CD14-positive monocyte (primary cell): ENCODE measurements at regions not wholly inside any gene's neighbourhood (a gene's known extent, or its start where the extent isn't known, plus 50 kb on each side); places are given as distances from the start of the nearest gene placed in this dataset.

Experiments used
- DNase-seq, 3 donors: peaks; one replicate each; pipeline ENCODE4 v3.0.0-alpha.2; 2011 to 2022
- H2AFZ ChIP-seq: 2 replicates; pipeline ENCODE4 v1.6.0; 2012; ENCODE audit warnings: mild to moderate bottlenecking, low read depth, low read length, inconsistent platforms; ENCODE audit not compliant: insufficient read depth, poor library complexity, severe bottlenecking
- H3K27ac ChIP-seq, 2 donors: 1 replicate in 1 of 2; 2 replicates in 1 of 2; pipeline ENCODE4 v1.5.1; 2012 to 2013; ENCODE audit warnings: low read length in 2 of 2, control low read depth in 1 of 2, inconsistent platforms in 1 of 2, low read depth in 1 of 2, mild to moderate bottlenecking in 1 of 2
- H3K27me3 ChIP-seq, 2 donors: one replicate each; pipeline versions ENCODE4 v1.6.0 to v1.6.1; 2011 to 2013; ENCODE audit warnings: low read length in 2 of 2; ENCODE audit not compliant: control insufficient read depth in 2 of 2, insufficient read depth in 2 of 2
- H3K36me3 ChIP-seq, 2 donors: replicated peaks in 1 of 2; 1 replicate in 1 of 2; 2 replicates in 1 of 2; pipeline versions ENCODE4 v1.5.1 to v1.6.1; 2012 to 2013; ENCODE audit warnings: low read length in 2 of 2, control low read depth in 1 of 2, inconsistent platforms in 1 of 2, mild to moderate bottlenecking in 1 of 2; ENCODE audit not compliant: insufficient read depth in 2 of 2, control insufficient read depth in 1 of 2
- H3K4me1 ChIP-seq, 2 donors: 1 replicate in 1 of 2; 2 replicates in 1 of 2; pipeline versions ENCODE4 v1.5.1 to v1.6.1; 2012 to 2013; ENCODE audit warnings: low read length in 2 of 2, control low read depth in 1 of 2, inconsistent platforms in 1 of 2, mild to moderate bottlenecking in 1 of 2, moderate library complexity in 1 of 2; ENCODE audit not compliant: insufficient read depth in 2 of 2, control insufficient read depth in 1 of 2
- H3K4me2 ChIP-seq: replicated peaks from 2 replicates; pipeline ENCODE3; 2012; ENCODE audit warnings: low read length, moderate library complexity, mild to moderate bottlenecking; ENCODE audit not compliant: poor library complexity, severe bottlenecking; ENCODE audit errors: extremely low read depth
- H3K4me3 ChIP-seq, 3 experiments: fragments of 200-600 bp in 1 of 3; sonication (generic) in 1 of 3; replicated peaks in 1 of 3; 1 replicate in 2 of 3; 2 replicates in 1 of 3; pipeline ENCODE4 v1.5.1; 2011 to 2013; ENCODE audit warnings: low read length in 3 of 3, mild to moderate bottlenecking in 3 of 3, control low read depth in 2 of 3, low read depth in 2 of 3, inconsistent platforms in 1 of 3, moderate library complexity in 1 of 3
- H3K79me2 ChIP-seq: 2 replicates; pipeline ENCODE4 v1.6.0; 2012; ENCODE audit warnings: mild to moderate bottlenecking, control low read depth, inconsistent platforms, low read length, moderate library complexity; ENCODE audit not compliant: insufficient read depth
- H3K9ac ChIP-seq: 2 replicates; pipeline ENCODE4 v1.6.0; 2017; ENCODE audit warnings: low read length, mild to moderate bottlenecking; ENCODE audit not compliant: insufficient read depth, poor library complexity, severe bottlenecking
- H3K9me3 ChIP-seq, 2 donors: replicated peaks in 1 of 2; 1 replicate in 1 of 2; 2 replicates in 1 of 2; pipeline versions ENCODE4 v1.5.1 to v1.6.1; 2012 to 2013; ENCODE audit warnings: low read length in 2 of 2, control low read depth in 1 of 2; ENCODE audit not compliant: control insufficient read depth in 1 of 2, insufficient read depth in 1 of 2
- H4K20me1 ChIP-seq: 2 replicates; pipeline ENCODE4 v1.6.0; 2012; ENCODE audit warnings: mild to moderate bottlenecking, low read length, control low read depth, moderate library complexity; ENCODE audit not compliant: insufficient read depth
- H3K27ac Mint-ChIP-seq, 7 donors: one replicate each; pipeline ENCODE4 v1.8.0; 2020; ENCODE audit warnings: mild to moderate bottlenecking in 7 of 7, mixed read lengths in 7 of 7, moderate library complexity in 6 of 7, inconsistent platforms in 2 of 7
- H3K27me3 Mint-ChIP-seq, 3 donors: one replicate each; pipeline ENCODE4 v1.8.0; 2021 to 2022; ENCODE audit warnings: low read depth in 3 of 3, mild to moderate bottlenecking in 3 of 3, mixed read lengths in 3 of 3, moderate library complexity in 3 of 3, inconsistent platforms in 1 of 3
- H3K36me3 Mint-ChIP-seq, 2 donors: one replicate each; pipeline ENCODE4 v1.8.0; 2020; ENCODE audit warnings: mixed read lengths in 2 of 2, inconsistent platforms in 1 of 2, mild to moderate bottlenecking in 1 of 2
- H3K4me1 Mint-ChIP-seq: one replicate; pipeline ENCODE4 v1.8.0; 2020; ENCODE audit warnings: mild to moderate bottlenecking, mixed read lengths
- H3K4me3 Mint-ChIP-seq, 2 donors: one replicate each; pipeline ENCODE4 v1.8.0; 2020; ENCODE audit warnings: mild to moderate bottlenecking in 2 of 2, mixed read lengths in 2 of 2, moderate library complexity in 1 of 2
- H3K9me3 Mint-ChIP-seq, 7 donors: one replicate each; pipeline ENCODE4 v1.8.0; 2020 to 2022; ENCODE audit warnings: mixed read lengths in 7 of 7, mild to moderate bottlenecking in 6 of 7, moderate library complexity in 6 of 7, inconsistent platforms in 2 of 7
- WGBS: methylation state at CpG from one replicate; pipeline ENCODE4 v1.1.5; 2013; ENCODE audit warnings: missing lambda C conversion rate; ENCODE audit not compliant: insufficient coverage; 5-methylcytosine and 5-hydroxymethylcytosine counted together
- intact Hi-C, 2 donors: fragments of 100-400 bp; cut with micrococcal nuclease; formaldehyde crosslinking; loops; one replicate each; pipeline versions ENCODE4 v1.15.0 to v1.15.1; 2023
- TF ChIP-seq, protein P1 (sequence below): fragments of 200-600 bp; IDR thresholded peaks from one replicate; pipeline ENCODE4 v1.8.0; 2022; ENCODE audit warnings: antibody characterized with exemption, mild to moderate bottlenecking

DNA sequence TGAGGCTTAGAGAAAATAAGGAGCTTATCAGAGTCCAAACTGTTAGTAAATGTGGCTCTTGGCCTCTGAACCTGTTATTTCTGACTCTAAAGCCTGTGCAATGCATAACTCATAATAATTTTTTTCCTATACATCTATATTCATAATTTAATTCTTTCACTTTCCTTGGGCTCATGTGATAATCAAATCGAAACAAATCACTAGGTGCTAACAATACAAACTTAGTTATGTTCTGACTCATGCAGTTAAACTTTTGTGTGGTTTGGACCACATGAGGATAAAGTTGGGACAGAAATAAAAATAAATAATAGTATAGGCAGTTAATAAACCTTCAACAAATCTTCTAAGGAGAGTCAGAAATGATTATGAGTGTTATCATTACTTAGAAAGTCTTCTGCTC is 1629.0 kb downstream of the OLFM4 start:
- Histone ChIP-seq H3K79me2 (no peaks in the 10 kb centered on the region), H3K9me3 (peaks cover 11 to 19% of the 10 kb centered on the region in 2 donors), H3K36me3 (no peaks in the 10 kb centered on the region), H3K27ac (no peak overlapping the region), H3K4me1 (no peaks in the 10 kb centered on the region), H2AFZ (no peak overlapping the region), H3K9ac (no peak overlapping the region), H3K27me3 (no peaks in the 10 kb centered on the region), H3K4me3 (no peak overlapping the region), H3K4me2 (no peak overlapping the region), H4K20me1 (no peaks in the 10 kb centered on the region)
- WGBS, result no CpG with 5 or more reads among the region's 1 CpG
- Mint-ChIP-seq H3K27me3 (peaks cover 0 to 2% (median 0%) of the 10 kb centered on the region in 3 donors), H3K9me3 (peaks cover 0 to 16% (median 4%) of the 10 kb centered on the region in 7 donors), H3K4me1 (no peaks in the 10 kb centered on the region), H3K27ac (no peak overlapping the region), H3K4me3 (no peak overlapping the region), H3K36me3 (no peaks in the 10 kb centered on the region)
- intact Hi-C loops, result no loop called here
- TF ChIP-seq, protein P1, sequence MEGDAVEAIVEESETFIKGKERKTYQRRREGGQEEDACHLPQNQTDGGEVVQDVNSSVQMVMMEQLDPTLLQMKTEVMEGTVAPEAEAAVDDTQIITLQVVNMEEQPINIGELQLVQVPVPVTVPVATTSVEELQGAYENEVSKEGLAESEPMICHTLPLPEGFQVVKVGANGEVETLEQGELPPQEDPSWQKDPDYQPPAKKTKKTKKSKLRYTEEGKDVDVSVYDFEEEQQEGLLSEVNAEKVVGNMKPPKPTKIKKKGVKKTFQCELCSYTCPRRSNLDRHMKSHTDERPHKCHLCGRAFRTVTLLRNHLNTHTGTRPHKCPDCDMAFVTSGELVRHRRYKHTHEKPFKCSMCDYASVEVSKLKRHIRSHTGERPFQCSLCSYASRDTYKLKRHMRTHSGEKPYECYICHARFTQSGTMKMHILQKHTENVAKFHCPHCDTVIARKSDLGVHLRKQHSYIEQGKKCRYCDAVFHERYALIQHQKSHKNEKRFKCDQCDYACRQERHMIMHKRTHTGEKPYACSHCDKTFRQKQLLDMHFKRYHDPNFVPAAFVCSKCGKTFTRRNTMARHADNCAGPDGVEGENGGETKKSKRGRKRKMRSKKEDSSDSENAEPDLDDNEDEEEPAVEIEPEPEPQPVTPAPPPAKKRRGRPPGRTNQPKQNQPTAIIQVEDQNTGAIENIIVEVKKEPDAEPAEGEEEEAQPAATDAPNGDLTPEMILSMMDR, result no peak
- no peak for DNase-seq

DNA sequence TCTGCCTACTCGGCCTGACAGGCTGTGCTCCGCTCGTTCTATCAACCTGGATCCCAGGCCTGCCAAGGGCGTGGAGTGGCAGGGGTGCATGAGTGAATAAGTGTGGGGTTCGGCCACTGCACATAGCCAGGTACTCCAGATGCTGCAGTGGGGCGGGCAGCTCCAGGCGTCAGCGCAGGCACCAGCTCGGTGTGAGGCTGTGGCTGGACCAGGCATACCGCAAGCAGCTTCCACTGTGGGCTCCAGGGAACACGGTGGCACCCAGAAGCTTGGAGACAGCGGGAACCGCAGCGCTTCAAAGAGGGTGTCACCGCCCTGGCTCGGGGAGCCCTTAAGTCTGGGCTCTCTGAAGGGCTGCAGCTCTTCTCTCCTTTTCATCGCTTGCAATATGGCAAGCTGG is 1630.2 kb downstream of the OLFM4 start:
- Histone ChIP-seq H2AFZ (no peak overlapping the region), H3K9ac (no peak overlapping the region), H3K27ac (no peak overlapping the region), H3K36me3 (no peaks in the 10 kb centered on the region), H3K27me3 (no peaks in the 10 kb centered on the region), H3K4me1 (no peaks in the 10 kb centered on the region), H3K79me2 (no peaks in the 10 kb centered on the region), H3K4me3 (no peak overlapping the region), H3K4me2 (no peak overlapping the region), H3K9me3 (peaks cover 11 to 19% of the 10 kb centered on the region in 2 donors), H4K20me1 (no peaks in the 10 kb centered on the region)
- intact Hi-C loops, result no loop called here
- TF ChIP-seq, protein P1, result no peak
- Mint-ChIP-seq H3K36me3 (no peaks in the 10 kb centered on the region), H3K4me1 (no peaks in the 10 kb centered on the region), H3K27ac (no peak overlapping the region), H3K4me3 (no peak overlapping the region), H3K27me3 (peaks cover 0 to 2% (median 0%) of the 10 kb centered on the region in 3 donors), H3K9me3 (peaks cover 0 to 16% (median 4%) of the 10 kb centered on the region in 7 donors)
- WGBS, result 91% methylated on average over 17 of the region's 17 CpGs
- DNase-seq, result no peak
